Suprapubic skin (tissue), 3 donors: ENCODE measurements at regions not wholly inside any gene's neighbourhood (a gene's known extent, or its start where the extent isn't known, plus 50 kb on each side); places are given as distances from the start of the nearest gene placed in this dataset.

ENCODE experiments used
- CTCF ChIP-seq, 2 donors: fragments of 200-600 bp in 1 of 2; fragments of 450-650 bp in 1 of 2; sonication (generic) in 1 of 2; IDR thresholded peaks; one replicate each; pipeline ENCODE4 v1.5.1; 2016 to 2019; ENCODE audit warnings: antibody characterized with exemption in 2 of 2, mild to moderate bottlenecking in 1 of 2, moderate library complexity in 1 of 2
- POLR2A ChIP-seq, 2 donors: fragments of 450-650 bp; IDR thresholded peaks; one replicate each; pipeline ENCODE4 v1.6.1; 2017; ENCODE audit warnings: antibody characterized with exemption in 2 of 2, mild to moderate bottlenecking in 2 of 2, moderate library complexity in 2 of 2

GRCh38 chr5:2936413-2936812 is 184.9 kb upstream of the IRX2 start:
- TF ChIP-seq CTCF (IDR thresholded peaks at IDR 0.05), result no peak
- no peak for TF ChIP-seq POLR2A (IDR thresholded peaks at IDR 0.05)
